ENCODE measurements at regions not wholly inside any gene's neighbourhood (a gene's known extent, or its start where the extent isn't known, plus 50 kb on each side); places are given as distances from the start of the nearest gene placed in this dataset.

DNA sequence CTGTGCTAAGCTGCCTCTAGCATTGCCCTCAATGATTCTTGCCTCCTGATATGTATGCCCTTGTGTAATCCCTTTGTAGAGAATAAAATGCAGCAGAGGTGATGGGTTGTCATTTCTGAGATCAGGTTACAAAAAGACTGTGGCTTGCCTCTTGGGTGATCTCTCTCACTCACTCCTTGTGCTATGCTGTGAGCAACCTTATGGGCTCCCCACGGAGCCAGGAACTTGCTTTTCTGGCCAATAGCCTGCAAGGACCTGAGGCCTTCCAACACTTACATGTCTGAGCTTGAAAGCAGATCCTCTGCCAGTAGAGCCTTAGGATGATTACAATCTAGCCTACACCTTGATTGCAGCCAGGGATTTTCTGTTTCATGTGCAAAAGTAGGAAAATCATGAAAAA, 123.1 kb upstream of the XIRP2 start:
- Histone ChIP-seq H3K9me3 (no peaks in the 10 kb centered on the region), H3K4me1 (no peaks in the 10 kb centered on the region), H3K27me3 (no peaks in the 10 kb centered on the region), H3K36me3 (replicated peaks in 1 of 2; ENCODE audit: insufficient read depth in 1 of 2, low read depth in 2 of 2) (no peaks in the 10 kb centered on the region), H3K4me3 (no peak overlapping the region), H3K27ac (no peak overlapping the region)
- ATAC-seq (no peak), DNase-seq (no peak)
- 50 to 58% methylated on average over 1 of the region's 1 CpG for WGBS, 2 donors
- intact Hi-C loops (cut with DNase I): no loop called here
- no peak for TF ChIP-seq POLR2A (IDR thresholded peaks at IDR 0.05)
- TF ChIP-seq, protein P1, sequence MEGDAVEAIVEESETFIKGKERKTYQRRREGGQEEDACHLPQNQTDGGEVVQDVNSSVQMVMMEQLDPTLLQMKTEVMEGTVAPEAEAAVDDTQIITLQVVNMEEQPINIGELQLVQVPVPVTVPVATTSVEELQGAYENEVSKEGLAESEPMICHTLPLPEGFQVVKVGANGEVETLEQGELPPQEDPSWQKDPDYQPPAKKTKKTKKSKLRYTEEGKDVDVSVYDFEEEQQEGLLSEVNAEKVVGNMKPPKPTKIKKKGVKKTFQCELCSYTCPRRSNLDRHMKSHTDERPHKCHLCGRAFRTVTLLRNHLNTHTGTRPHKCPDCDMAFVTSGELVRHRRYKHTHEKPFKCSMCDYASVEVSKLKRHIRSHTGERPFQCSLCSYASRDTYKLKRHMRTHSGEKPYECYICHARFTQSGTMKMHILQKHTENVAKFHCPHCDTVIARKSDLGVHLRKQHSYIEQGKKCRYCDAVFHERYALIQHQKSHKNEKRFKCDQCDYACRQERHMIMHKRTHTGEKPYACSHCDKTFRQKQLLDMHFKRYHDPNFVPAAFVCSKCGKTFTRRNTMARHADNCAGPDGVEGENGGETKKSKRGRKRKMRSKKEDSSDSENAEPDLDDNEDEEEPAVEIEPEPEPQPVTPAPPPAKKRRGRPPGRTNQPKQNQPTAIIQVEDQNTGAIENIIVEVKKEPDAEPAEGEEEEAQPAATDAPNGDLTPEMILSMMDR (IDR thresholded peaks at IDR 0.05): no peak

DNA sequence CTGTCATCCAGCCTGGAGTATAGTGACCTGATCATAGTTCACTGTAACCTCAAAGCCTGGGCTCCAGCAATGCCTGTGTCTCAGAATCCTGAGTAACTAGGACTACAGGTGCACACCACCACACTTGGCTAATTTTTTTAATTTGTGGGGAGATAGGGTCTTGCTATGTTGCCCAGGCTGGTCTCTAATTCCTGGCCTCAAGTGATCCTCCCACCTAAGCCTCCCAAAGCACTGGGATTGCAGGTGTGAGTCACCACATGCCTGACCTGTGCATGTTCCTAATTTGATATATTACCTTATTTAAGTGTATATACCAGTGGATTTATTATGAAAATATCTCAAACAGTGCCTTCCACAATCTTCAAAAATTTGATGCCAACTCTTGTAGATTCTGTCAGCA, 123.6 kb upstream of the XIRP2 start:
- no peaks in the 10 kb centered on the region for H3K27me3 ChIP-seq

DNA sequence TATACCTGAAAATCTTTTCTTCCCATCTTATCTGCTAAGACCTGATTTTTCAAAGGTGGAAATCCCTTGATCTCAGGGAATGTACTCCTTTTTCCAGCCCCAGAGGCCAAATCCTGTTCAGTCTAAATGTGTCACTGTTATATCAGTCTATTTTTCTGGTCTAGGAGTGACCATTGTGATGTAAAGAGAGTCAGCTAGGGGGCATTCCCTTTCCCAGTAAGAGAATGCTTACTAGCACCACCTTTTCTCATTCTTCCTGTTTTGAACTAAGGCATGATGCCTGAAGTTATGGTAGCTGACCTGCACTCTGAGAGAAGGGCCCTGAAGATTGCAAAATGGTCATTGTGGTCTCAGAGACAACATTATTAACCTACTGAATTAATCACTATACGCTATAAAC, 124.1 kb upstream of the XIRP2 start:
- DNase-seq (no peak), ATAC-seq (no peak)
- TF ChIP-seq, protein P1 (IDR thresholded peaks at IDR 0.05): no peak
- TF ChIP-seq POLR2A (IDR thresholded peaks at IDR 0.05): no peak
- 96 to 100% methylated on average over 1 of the region's 1 CpG for WGBS, 2 donors
- intact Hi-C loops (cut with DNase I): no loop called here
- Histone ChIP-seq H3K36me3 (replicated peaks in 1 of 2; ENCODE audit: insufficient read depth in 1 of 2, low read depth in 2 of 2) (no peaks in the 10 kb centered on the region), H3K4me1 (no peaks in the 10 kb centered on the region), H3K4me3 (no peak overlapping the region), H3K27me3 (no peaks in the 10 kb centered on the region), H3K9me3 (no peaks in the 10 kb centered on the region), H3K27ac (no peak overlapping the region)

More for the DNA sequence above, 123.6 kb upstream of the XIRP2 start:
- DNase-seq (no peak), ATAC-seq (no peak)
- H3K36me3 ChIP-seq (replicated peaks in 1 of 2; ENCODE audit: insufficient read depth in 1 of 2, low read depth in 2 of 2): no peaks in the 10 kb centered on the region
- H3K27ac ChIP-seq: no peak overlapping the region
- H3K4me3 ChIP-seq: no peak overlapping the region
- TF ChIP-seq, protein P1 (IDR thresholded peaks at IDR 0.05): no peak
- TF ChIP-seq POLR2A (IDR thresholded peaks at IDR 0.05): no peak
- H3K9me3 ChIP-seq: no peaks in the 10 kb centered on the region
- intact Hi-C loops (cut with DNase I): no loop called here
- H3K4me1 ChIP-seq: no peaks in the 10 kb centered on the region

DNA sequence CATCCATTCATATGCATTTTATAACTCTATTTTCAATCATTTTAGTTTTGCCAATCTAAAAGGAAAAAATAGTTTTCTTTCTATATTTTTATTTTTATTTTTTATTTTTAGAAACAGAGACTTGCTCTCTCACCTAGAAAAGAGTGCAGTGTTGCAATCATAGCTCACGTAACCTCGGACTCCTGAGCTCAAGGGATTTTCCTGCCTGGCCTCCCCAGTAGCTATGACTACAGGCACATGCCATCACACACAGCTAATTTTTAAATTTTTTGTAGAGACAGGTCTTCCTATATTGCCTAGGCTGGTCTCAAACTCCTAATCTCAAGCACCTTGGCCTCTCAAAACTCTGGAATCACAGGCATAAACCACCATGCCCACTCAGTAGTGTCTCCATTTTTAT, 125.5 kb upstream of the XIRP2 start:
- H3K36me3 ChIP-seq (replicated peaks in 1 of 2; ENCODE audit: insufficient read depth in 1 of 2, low read depth in 2 of 2): no peaks in the 10 kb centered on the region
- ATAC-seq: no peak
- no peaks in the 10 kb centered on the region for H3K4me1 ChIP-seq
- no peak for DNase-seq
- no peak overlapping the region for H3K4me3 ChIP-seq
- H3K27me3 ChIP-seq: no peaks in the 10 kb centered on the region
- intact Hi-C loops (cut with DNase I): no loop called here
- no peak overlapping the region for H3K27ac ChIP-seq
- no peaks in the 10 kb centered on the region for H3K9me3 ChIP-seq
- TF ChIP-seq, protein P1 (IDR thresholded peaks at IDR 0.05): no peak
- TF ChIP-seq POLR2A (IDR thresholded peaks at IDR 0.05): no peak
- WGBS, 2 donors: 94 to 96% methylated on average over 2 of the region's 2 CpGs

DNA sequence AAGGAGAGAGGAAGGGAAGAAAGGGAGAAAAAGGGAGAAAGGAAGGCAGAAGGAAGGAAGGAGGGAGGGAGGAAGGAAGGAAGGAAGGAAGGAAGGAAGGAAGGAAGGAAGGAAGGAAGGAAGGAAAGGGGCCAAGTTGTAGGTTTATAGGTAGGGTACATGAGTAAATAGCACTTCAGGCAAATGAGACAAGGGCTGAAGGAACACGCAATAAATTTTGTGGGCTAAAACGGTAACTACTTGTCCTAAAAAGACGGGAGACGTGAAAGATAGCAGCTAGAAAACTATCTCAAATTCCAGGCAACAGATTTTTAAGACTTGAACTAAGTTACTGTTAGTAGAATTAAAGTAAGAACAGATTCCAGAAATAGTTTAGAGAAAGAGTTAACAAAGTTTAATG, 129.3 kb upstream of the XIRP2 start:
- DNase-seq (no peak), ATAC-seq (no peak)
- Histone ChIP-seq H3K4me3 (no peak overlapping the region), H3K36me3 (replicated peaks in 1 of 2; ENCODE audit: insufficient read depth in 1 of 2, low read depth in 2 of 2) (no peaks in the 10 kb centered on the region), H3K4me1 (no peaks in the 10 kb centered on the region), H3K27ac (no peak overlapping the region), H3K9me3 (no peaks in the 10 kb centered on the region), H3K27me3 (no peaks in the 10 kb centered on the region)
- TF ChIP-seq POLR2A (IDR thresholded peaks at IDR 0.05): no peak
- TF ChIP-seq, protein P1 (IDR thresholded peaks at IDR 0.05): no peak
- WGBS, 2 donors: 77 to 81% methylated on average over 4 of the region's 4 CpGs
- intact Hi-C loops (cut with DNase I): no loop called here

Measured in body of pancreas (tissue), 4 donors.